H1 (cell line): ENCODE measurements at regions not wholly inside any gene's neighbourhood (a gene's known extent, or its start where the extent isn't known, plus 50 kb on each side); places are given as distances from the start of the nearest gene placed in this dataset.

Experiments used
- CTCF ChIA-PET: fragments of 300-600 bp; sonication (Branson Sonifier 250); formaldehyde crosslinking; loops from one replicate; lab custom pipeline; 2021; ENCODE audit not compliant: partially characterized antibody; lab: Charles Lee
- POLR2A ChIA-PET: fragments of 300-600 bp; sonication (Branson Sonifier 250); formaldehyde crosslinking; loops from one replicate; lab custom pipeline; 2021; ENCODE audit warnings: inconsistent platforms; ENCODE audit not compliant: partially characterized antibody; lab: Charles Lee
- DNase-seq, 2 experiments: peaks; one replicate each; pipeline versions ENCODE4 v3.0.0 to v3.0.0-alpha.2; 2010 to 2022; ENCODE audit warnings: low spot score in 2 of 2, low read depth in 1 of 2, mixed read lengths in 1 of 2
- FAIRE-seq: peaks from 2 replicates; lab custom pipeline; 2011; peaks lifted over from hg19 to GRCh38; lab: Jason Lieb, UNC
- H2AFZ ChIP-seq: 2 replicates; pipeline ENCODE4 v1.8.1; 2012; ENCODE audit warnings: low read length, inconsistent platforms
- H2AK5ac ChIP-seq: 2 replicates; pipeline ENCODE4 v1.6.1; 2013; ENCODE audit warnings: low read depth, low read length
- H2BK120ac ChIP-seq: replicated peaks from 2 replicates; pipeline ENCODE3; 2013; ENCODE audit warnings: low read depth, low read length, inconsistent platforms
- H2BK12ac ChIP-seq: 2 replicates; pipeline ENCODE4 v1.6.1; 2013; ENCODE audit warnings: low read depth, low read length
- H2BK15ac ChIP-seq: 2 replicates; pipeline ENCODE4 v1.6.1; 2013; ENCODE audit warnings: low read length
- H2BK20ac ChIP-seq: 2 replicates; pipeline ENCODE4 v1.6.1; 2013; ENCODE audit warnings: low read length
- H2BK5ac ChIP-seq: 2 replicates; pipeline ENCODE4 v1.6.1; 2013; ENCODE audit warnings: low read depth, low read length
- H3K14ac ChIP-seq: 2 replicates; pipeline ENCODE4 v1.6.1; 2013; ENCODE audit warnings: inconsistent platforms; ENCODE audit not compliant: insufficient read length
- H3K18ac ChIP-seq: 2 replicates; pipeline ENCODE4 v1.6.1; 2013; ENCODE audit warnings: low read length; ENCODE audit errors: extremely low read depth
- H3K23ac ChIP-seq: 2 replicates; pipeline ENCODE4 v1.6.1; 2013; ENCODE audit warnings: inconsistent platforms; ENCODE audit not compliant: insufficient read length
- H3K23me2 ChIP-seq: 2 replicates; pipeline ENCODE4 v1.6.1; 2013; ENCODE audit warnings: low read depth, low read length
- H3K27ac ChIP-seq: 2 replicates; pipeline ENCODE4 v1.6.1; 2011; ENCODE audit warnings: low read depth, low read length, inconsistent platforms
- H3K27me3 ChIP-seq, 4 experiments: replicated peaks in 1 of 4; 1 replicate in 1 of 4; 2 replicates in 3 of 4; pipeline versions ENCODE4 v1.6.1 to v1.8.1; 2011 to 2013; ENCODE audit warnings: low read length in 3 of 4, mild to moderate bottlenecking in 3 of 4, inconsistent platforms in 2 of 4, mixed read lengths in 2 of 4, moderate library complexity in 1 of 4; ENCODE audit not compliant: control insufficient read depth in 3 of 4, insufficient read depth in 3 of 4; ENCODE audit errors: extremely low read depth in 1 of 4
- H3K36me3 ChIP-seq, 4 experiments: 2 replicates each; pipeline versions ENCODE4 v1.6.1 to v1.8.1; 2011 to 2013; ENCODE audit warnings: mild to moderate bottlenecking in 4 of 4, low read length in 3 of 4, moderate library complexity in 2 of 4, control low read depth in 1 of 4, inconsistent platforms in 1 of 4; ENCODE audit not compliant: insufficient read depth in 4 of 4, control insufficient read depth in 2 of 4
- H3K4ac ChIP-seq: replicated peaks from 2 replicates; pipeline ENCODE3; 2013; ENCODE audit warnings: low read length, low read depth, mixed read lengths, inconsistent platforms; ENCODE audit not compliant: insufficient read length
- H3K4me1 ChIP-seq, 4 experiments: replicated peaks in 1 of 4; 1 replicate in 1 of 4; 2 replicates in 3 of 4; pipeline versions ENCODE4 v1.6.1 to v1.8.1; 2011 to 2013; ENCODE audit warnings: low read length in 3 of 4, inconsistent platforms in 2 of 4, mixed read lengths in 1 of 4; ENCODE audit not compliant: insufficient read depth in 4 of 4, control insufficient read depth in 3 of 4
- H3K4me2 ChIP-seq, 2 experiments: 2 replicates each; pipeline versions ENCODE4 v1.6.1 to v1.8.1; 2011 to 2013; ENCODE audit warnings: low read depth in 2 of 2, low read length in 2 of 2, control low read depth in 1 of 2, inconsistent platforms in 1 of 2, mild to moderate bottlenecking in 1 of 2; ENCODE audit not compliant: insufficient read depth in 1 of 2
- H3K4me3 ChIP-seq, 4 experiments: fragments of 200-600, 300-600 bp in 1 of 4; sonication (generic), shearing (Covaris generic), sonication (Bioruptor Twin) in 1 of 4; 2 replicates each; pipeline versions ENCODE4 v1.5.1 to v1.8.1; 2011 to 2016; ENCODE audit warnings: low read length in 4 of 4, low read depth in 3 of 4, control low read depth in 2 of 4, inconsistent platforms in 2 of 4, mild to moderate bottlenecking in 2 of 4, mixed read lengths in 1 of 4, moderate library complexity in 1 of 4; ENCODE audit not compliant: insufficient read depth in 2 of 4; ENCODE audit errors: extremely low read depth in 1 of 4
- H3K56ac ChIP-seq: replicated peaks from 2 replicates; pipeline ENCODE3; 2013; ENCODE audit warnings: low read depth, mild to moderate bottlenecking, mixed read lengths, low read length, inconsistent platforms; ENCODE audit not compliant: insufficient read length
- H3K79me1 ChIP-seq: 2 replicates; pipeline ENCODE4 v1.6.1; 2013; ENCODE audit warnings: low read depth, low read length, control low read depth
- H3K79me2 ChIP-seq, 2 experiments: 2 replicates each; pipeline versions ENCODE4 v1.6.1 to v1.8.1; 2012 to 2013; ENCODE audit warnings: low read length in 2 of 2, mild to moderate bottlenecking in 2 of 2, inconsistent platforms in 1 of 2; ENCODE audit not compliant: insufficient read depth in 2 of 2, control insufficient read depth in 1 of 2
- H3K9ac ChIP-seq, 4 experiments: replicated peaks in 1 of 4; 1 replicate in 1 of 4; 2 replicates in 3 of 4; pipeline versions ENCODE4 v1.6.1 to v1.8.1; 2011 to 2013; ENCODE audit warnings: low read depth in 3 of 4, low read length in 3 of 4, control low read depth in 2 of 4, mild to moderate bottlenecking in 2 of 4, moderate library complexity in 2 of 4, inconsistent platforms in 1 of 4; ENCODE audit errors: extremely low read depth in 1 of 4
- H3K9me3 ChIP-seq, 2 experiments: 2 replicates each; pipeline versions ENCODE4 v1.6.1 to v1.8.1; 2012 to 2013; ENCODE audit warnings: mild to moderate bottlenecking in 2 of 2, moderate library complexity in 2 of 2, control low read depth in 1 of 2, inconsistent platforms in 1 of 2, low read depth in 1 of 2, low read length in 1 of 2, mixed read lengths in 1 of 2; ENCODE audit not compliant: insufficient read depth in 2 of 2
- H4K20me1 ChIP-seq, 2 experiments: replicated peaks in 1 of 2; 2 replicates each; pipeline versions ENCODE3 to v1.8.1; 2011 to 2013; ENCODE audit warnings: inconsistent platforms in 2 of 2, low read length in 2 of 2, mild to moderate bottlenecking in 1 of 2; ENCODE audit not compliant: insufficient read depth in 2 of 2, control insufficient read depth in 1 of 2
- H4K5ac ChIP-seq: 2 replicates; pipeline ENCODE4 v1.6.1; 2013; ENCODE audit warnings: low read length, low read depth, mixed read lengths, inconsistent platforms; ENCODE audit not compliant: insufficient read length
- H4K8ac ChIP-seq: 2 replicates; pipeline ENCODE4 v1.8.0; 2013; ENCODE audit warnings: mild to moderate bottlenecking, moderate library complexity, low read length, inconsistent platforms; ENCODE audit not compliant: insufficient read depth; ENCODE audit errors: extremely low read depth
- H4K91ac ChIP-seq: replicated peaks from 2 replicates; pipeline ENCODE3; 2013; ENCODE audit warnings: low read length, mixed read lengths, inconsistent platforms; ENCODE audit not compliant: insufficient read length
- HDAC6 ChIP-seq: IDR thresholded peaks from one replicate; pipeline ENCODE4 v1.7.1; 2012; ENCODE audit warnings: low read depth, mild to moderate bottlenecking, inconsistent platforms, low read length, moderate library complexity
- SRF ChIP-seq: IDR thresholded peaks from 2 replicates; pipeline ENCODE4 v1.6.1; 2011; ENCODE audit warnings: mild to moderate bottlenecking, low read depth, low read length, moderate library complexity
- WGBS, 2 experiments: shearing (Covaris generic) in 1 of 2; methylation state at CpG; one replicate each; pipeline versions ENCODE4 v1.1.6 to v1.1.7; 2013 to 2015; ENCODE audit warnings: low lambda C conversion rate in 2 of 2, mixed read lengths in 2 of 2, inconsistent platforms in 1 of 2, low coverage in 1 of 2, missing lambda C conversion rate in 1 of 2; ENCODE audit not compliant: insufficient replicate concordance in 2 of 2, insufficient coverage in 1 of 2, insufficient read length in 1 of 2; ENCODE audit errors: extremely low coverage in 1 of 2, missing lambda C conversion rate in 1 of 2; 5-methylcytosine and 5-hydroxymethylcytosine counted together

GRCh38 chr11:128390246-128390645 lies 197.1 kb downstream of the ETS1 start:
- no peak overlapping the region for H2BK20ac ChIP-seq
- no peak overlapping the region for H4K8ac ChIP-seq
- H3K4me2 ChIP-seq = no peak overlapping the region
- ChIA-PET POLR2A (no interaction called here), CTCF (no interaction called here)
- no peak overlapping the region for H3K9ac ChIP-seq
- peaks cover 0 to 5% (median 0%) of the 10 kb centered on the region in 4 experiments; a peak in 1 of 7 replicates for H3K4me1 ChIP-seq
- 86% methylated on average over 1 of the region's 1 CpG; no CpG with 5 or more reads in 1 of the 2 experiments for WGBS, 2 experiments
- H2BK5ac ChIP-seq = no peak overlapping the region
- no peak for TF ChIP-seq HDAC6
- no peak for TF ChIP-seq SRF
- H2BK12ac ChIP-seq = no peak overlapping the region
- no peak overlapping the region for H3K27ac ChIP-seq
- H4K91ac ChIP-seq = no peak overlapping the region
- H4K5ac ChIP-seq = no peak overlapping the region
- no peak overlapping the region for H2BK15ac ChIP-seq
- H3K4ac ChIP-seq = no peak overlapping the region
- no peaks in the 10 kb centered on the region for H3K27me3 ChIP-seq
- no peak overlapping the region for H2AFZ ChIP-seq
- H3K56ac ChIP-seq = no peak overlapping the region
- no peaks in the 10 kb centered on the region for H4K20me1 ChIP-seq
- FAIRE-seq (no peak), DNase-seq (no peak)
- no peaks in the 10 kb centered on the region for H3K79me2 ChIP-seq
- H3K36me3 ChIP-seq = no peaks in the 10 kb centered on the region
- H3K18ac ChIP-seq = no peak overlapping the region
- H3K4me3 ChIP-seq = no peak overlapping the region
- no peak overlapping the region for H3K23ac ChIP-seq
- H3K79me1 ChIP-seq = no peaks in the 10 kb centered on the region
- no peak overlapping the region for H2AK5ac ChIP-seq
- H3K9me3 ChIP-seq = no peaks in the 10 kb centered on the region
- no peaks in the 10 kb centered on the region; the same call in 1 of the 2 replicates for H3K23me2 ChIP-seq
- H2BK120ac ChIP-seq = no peak overlapping the region
- no peak overlapping the region for H3K14ac ChIP-seq
